SK-N-SH treated with all-trans-retinoic acid at 6 μM for 48 hours (cell line): ENCODE measurements at regions not wholly inside any gene's neighbourhood (a gene's known extent, or its start where the extent isn't known, plus 50 kb on each side); places are given as distances from the start of the nearest gene placed in this dataset.

Source experiments
- ISL1 ChIP-seq: fragments of 250-450 bp; sonication (Bioruptor Pico); IDR thresholded peaks from 2 replicates; pipeline ENCODE4 v2.1.2; 2022; ENCODE audit warnings: mild to moderate bottlenecking, moderate library complexity
- PATZ1 ChIP-seq: fragments of 250-450 bp; sonication (Bioruptor Pico); IDR thresholded peaks from 2 replicates; pipeline ENCODE4 v1.8.0; 2020; ENCODE audit warnings: mild to moderate bottlenecking, moderate library complexity, borderline replicate concordance
- TCF4 ChIP-seq: fragments of 250-450 bp; sonication (Bioruptor Pico); IDR thresholded peaks from 2 replicates; pipeline ENCODE4 v1.8.0; 2021; ENCODE audit warnings: mild to moderate bottlenecking, moderate library complexity, borderline replicate concordance
- ZFP30 ChIP-seq: fragments of 450-650 bp; formaldehyde crosslinking; IDR thresholded peaks from 2 replicates; pipeline ENCODE4 v1.5.0; 2022; ENCODE audit warnings: mild to moderate bottlenecking, moderate library complexity

GRCh38 chr13:89061821-89062220 is 1390.7 kb downstream of the SLITRK5 start:
- TF ChIP-seq ZFP30 (CRISPR knock-in tag) (no peak), ISL1 (CRISPR knock-in tag) (no peak), TCF4 (CRISPR knock-in tag) (no peak), PATZ1 (CRISPR knock-in tag) (no peak)
